C4-2B (cell line): ENCODE measurements at regions not wholly inside any gene's neighbourhood (a gene's known extent, or its start where the extent isn't known, plus 50 kb on each side); places are given as distances from the start of the nearest gene placed in this dataset.

Experiments used
- H3K27ac ChIP-seq: fragments of 450-650 bp; 2 replicates; pipeline ENCODE4 v1.5.1; 2017
- CTCF ChIP-seq: fragments of 450-650 bp; conservative IDR thresholded peaks from 2 replicates; pipeline ENCODE4 v1.5.1; 2017; ENCODE audit warnings: mild to moderate bottlenecking
- ZFX ChIP-seq: fragments of 450-650 bp; IDR thresholded peaks from 2 replicates; pipeline ENCODE4 v1.6.1; 2017

DNA sequence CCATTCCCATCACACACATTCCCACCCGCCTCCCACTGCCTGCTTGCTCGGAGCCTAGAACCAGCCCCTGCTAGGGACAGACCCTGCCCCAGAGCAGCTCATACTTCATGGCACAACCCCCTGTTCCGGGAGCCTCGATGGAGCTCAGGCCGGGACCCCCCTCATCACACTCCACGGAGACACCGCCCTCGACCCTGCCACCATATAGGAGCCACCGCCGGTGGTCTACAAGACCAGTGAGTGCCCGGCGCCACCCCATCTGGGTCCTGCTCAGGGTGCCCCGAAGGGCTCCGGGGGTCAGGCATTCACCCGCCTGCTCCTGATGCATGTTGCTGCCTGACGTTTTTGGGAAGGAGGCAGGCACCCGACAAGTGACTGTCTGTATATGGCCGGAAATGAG, 65.5 kb upstream of the RXRA start:
- TF ChIP-seq CTCF (no peak), ZFX (no peak)

GRCh38 chr9:134262035-134262434, 64.2 kb upstream of the RXRA start:
- no peak overlapping the region for H3K27ac ChIP-seq
- no peak for TF ChIP-seq ZFX
- TF ChIP-seq CTCF = no peak

More for the DNA sequence above, 65.5 kb upstream of the RXRA start:
- H3K27ac ChIP-seq = no peak overlapping the region

GRCh38 chr9:134263596-134263995, 62.7 kb upstream of the RXRA start:
- no peak overlapping the region for H3K27ac ChIP-seq
- no peak for TF ChIP-seq CTCF
- TF ChIP-seq ZFX = no peak

GRCh38 chr9:134264169-134264568, 62.1 kb upstream of the RXRA start:
- H3K27ac ChIP-seq = no peak overlapping the region
- TF ChIP-seq ZFX = no peak
- TF ChIP-seq CTCF = no peak

- TF ChIP-seq CTCF = no peak
- TF ChIP-seq ZFX = no peak
Observed at GRCh38 chr9:134265078-134265477, 61.2 kb upstream of the RXRA start.

GRCh38 chr9:134266418-134266817, 59.8 kb upstream of the RXRA start:
- TF ChIP-seq ZFX = no peak
- no peak for TF ChIP-seq CTCF
- no peak overlapping the region for H3K27ac ChIP-seq

More at GRCh38 chr9:134265078-134265477, 61.2 kb upstream of the RXRA start:
- H3K27ac ChIP-seq = no peak overlapping the region

- TF ChIP-seq ZFX (no peak), CTCF (no peak)
- no peak overlapping the region for H3K27ac ChIP-seq
Observed at GRCh38 chr9:134267305-134267880, 58.9 kb upstream of the RXRA start.
